K562 (cell line): ENCODE measurements at regions not wholly inside any gene's neighbourhood (a gene's known extent, or its start where the extent isn't known, plus 50 kb on each side); places are given as distances from the start of the nearest gene placed in this dataset.

Experiments
- ARNT ChIP-seq, 2 experiments: fragments of 450-650 bp; IDR thresholded peaks; 2 replicates each; pipeline ENCODE4 v1.6.1; 2016; ENCODE audit warnings: mild to moderate bottlenecking in 1 of 2
- CBX5 ChIP-seq: IDR thresholded peaks from 2 replicates; pipeline ENCODE4 v1.6.1; 2014; ENCODE audit warnings: low read depth, borderline replicate concordance
- CHD4 ChIP-seq: fragments of 200-600 bp; sonication (generic); IDR thresholded peaks from 3 replicates; pipeline ENCODE4 v1.6.1; 2012; ENCODE audit warnings: low read depth, mild to moderate bottlenecking, mixed read lengths, low read length, inconsistent platforms; ENCODE audit not compliant: insufficient read depth, insufficient replicate concordance, poor library complexity, severe bottlenecking
- MEF2D ChIP-seq: conservative IDR thresholded peaks from 2 replicates; pipeline ENCODE4 v1.6.1; 2016; ENCODE audit warnings: low read depth, missing genetic modification characterization, missing compliant biosample characterization
- NCOA6 ChIP-seq: fragments of 450-650 bp; IDR thresholded peaks from 2 replicates; pipeline ENCODE4 v1.6.1; 2017; ENCODE audit warnings: mild to moderate bottlenecking
- RAD21 ChIP-seq, 2 experiments: fragments of 250-450 bp in 1 of 2; fragments of 450-650 bp in 1 of 2; sonication (Bioruptor Pico) in 1 of 2; formaldehyde crosslinking in 1 of 2; IDR thresholded peaks in 1 of 2; conservative IDR thresholded peaks in 1 of 2; 2 replicates each; pipeline versions ENCODE4 v1.4.0 to v1.8.0; 2020 to 2022; ENCODE audit warnings: mild to moderate bottlenecking in 2 of 2, moderate library complexity in 1 of 2
- SIX5 ChIP-seq, 2 experiments: IDR thresholded peaks; 2 replicates each; pipeline ENCODE4 v1.6.1; 2011; ENCODE audit warnings: low read length in 2 of 2, borderline replicate concordance in 1 of 2, low read depth in 1 of 2, mild to moderate bottlenecking in 1 of 2, moderate library complexity in 1 of 2; ENCODE audit not compliant: insufficient read depth in 1 of 2
- ZC3H8 ChIP-seq: fragments of 450-650 bp; IDR thresholded peaks from 2 replicates; pipeline ENCODE4 v1.6.1; 2017
- ZFP30 ChIP-seq: fragments of 250-450 bp; sonication (Bioruptor Pico); IDR thresholded peaks from 2 replicates; pipeline ENCODE4 v1.8.0; 2022; ENCODE audit warnings: moderate library complexity, mild to moderate bottlenecking, inconsistent platforms, borderline replicate concordance
- ZNF217 ChIP-seq: sonication (generic); formaldehyde crosslinking; IDR thresholded peaks from 2 replicates; pipeline ENCODE4 v1.8.0; 2022; ENCODE audit warnings: mild to moderate bottlenecking, missing genetic modification reagents
- ZNF253 ChIP-seq: fragments of 250-450 bp; sonication (Bioruptor Pico); conservative IDR thresholded peaks from 2 replicates; pipeline ENCODE4 v1.6.1; 2021; ENCODE audit warnings: mild to moderate bottlenecking
- TF ChIP-seq, protein P1 (sequence below): fragments of 250-450 bp; sonication (Bioruptor Pico); IDR thresholded peaks from 2 replicates; pipeline ENCODE4 v1.5.0; 2021; ENCODE audit warnings: mild to moderate bottlenecking, borderline replicate concordance
- TF ChIP-seq, protein P2 (sequence below): fragments of 250-450 bp; sonication (Bioruptor Pico); IDR thresholded peaks from 2 replicates; pipeline ENCODE4 v1.8.0; 2021; ENCODE audit warnings: mild to moderate bottlenecking, moderate library complexity
- TF ChIP-seq, protein P3 (sequence below): fragments of 250-450 bp; sonication (Bioruptor Pico); IDR thresholded peaks from 2 replicates; pipeline ENCODE4 v1.4.0; 2020; ENCODE audit warnings: mild to moderate bottlenecking, moderate library complexity, borderline replicate concordance
- TF ChIP-seq, protein P4 (sequence below): fragments of 250-450 bp; sonication (Bioruptor Pico); IDR thresholded peaks from 2 replicates; pipeline ENCODE4 v1.4.0; 2020

DNA sequence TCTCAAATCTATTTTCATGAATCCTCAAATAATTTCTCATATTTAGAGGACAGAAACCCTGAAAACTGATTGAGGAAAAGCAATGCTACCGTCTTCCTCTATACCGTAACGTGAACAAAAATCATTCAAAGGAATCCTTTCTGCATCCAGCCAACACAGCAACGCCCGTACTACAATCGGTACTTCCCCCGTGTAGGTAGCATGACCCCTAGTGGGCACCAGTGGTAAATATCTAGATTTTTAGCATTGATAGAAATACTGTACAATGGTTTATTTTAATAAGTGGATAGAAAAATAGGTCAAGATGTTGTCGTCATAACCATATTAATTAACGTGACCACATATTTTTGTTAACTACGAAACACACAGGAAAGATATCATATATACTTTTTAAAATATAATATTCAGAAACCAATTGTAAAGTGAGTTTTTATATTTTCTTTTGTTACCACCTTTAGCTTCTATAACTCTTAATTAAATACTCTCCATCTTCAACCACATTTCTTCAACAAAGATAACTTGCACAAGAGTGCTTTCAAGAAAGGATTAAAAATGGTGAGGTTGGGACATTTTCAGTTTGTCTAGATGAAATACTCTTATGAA lies 194.1 kb downstream of the SS18 start (continued):
- TF ChIP-seq, protein P1, sequence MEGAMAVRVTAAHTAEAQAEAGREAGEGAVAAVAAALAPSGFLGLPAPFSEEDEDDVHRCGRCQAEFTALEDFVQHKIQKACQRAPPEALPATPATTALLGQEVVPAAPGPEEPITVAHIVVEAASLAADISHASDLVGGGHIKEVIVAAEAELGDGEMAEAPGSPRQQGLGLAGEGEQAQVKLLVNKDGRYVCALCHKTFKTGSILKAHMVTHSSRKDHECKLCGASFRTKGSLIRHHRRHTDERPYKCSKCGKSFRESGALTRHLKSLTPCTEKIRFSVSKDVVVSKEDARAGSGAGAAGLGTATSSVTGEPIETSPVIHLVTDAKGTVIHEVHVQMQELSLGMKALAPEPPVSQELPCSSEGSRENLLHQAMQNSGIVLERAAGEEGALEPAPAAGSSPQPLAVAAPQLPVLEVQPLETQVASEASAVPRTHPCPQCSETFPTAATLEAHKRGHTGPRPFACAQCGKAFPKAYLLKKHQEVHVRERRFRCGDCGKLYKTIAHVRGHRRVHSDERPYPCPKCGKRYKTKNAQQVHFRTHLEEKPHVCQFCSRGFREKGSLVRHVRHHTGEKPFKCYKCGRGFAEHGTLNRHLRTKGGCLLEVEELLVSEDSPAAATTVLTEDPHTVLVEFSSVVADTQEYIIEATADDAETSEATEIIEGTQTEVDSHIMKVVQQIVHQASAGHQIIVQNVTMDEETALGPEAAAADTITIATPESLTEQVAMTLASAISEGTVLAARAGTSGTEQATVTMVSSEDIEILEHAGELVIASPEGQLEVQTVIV (CRISPR knock-in tag): no peak
- TF ChIP-seq, protein P2, sequence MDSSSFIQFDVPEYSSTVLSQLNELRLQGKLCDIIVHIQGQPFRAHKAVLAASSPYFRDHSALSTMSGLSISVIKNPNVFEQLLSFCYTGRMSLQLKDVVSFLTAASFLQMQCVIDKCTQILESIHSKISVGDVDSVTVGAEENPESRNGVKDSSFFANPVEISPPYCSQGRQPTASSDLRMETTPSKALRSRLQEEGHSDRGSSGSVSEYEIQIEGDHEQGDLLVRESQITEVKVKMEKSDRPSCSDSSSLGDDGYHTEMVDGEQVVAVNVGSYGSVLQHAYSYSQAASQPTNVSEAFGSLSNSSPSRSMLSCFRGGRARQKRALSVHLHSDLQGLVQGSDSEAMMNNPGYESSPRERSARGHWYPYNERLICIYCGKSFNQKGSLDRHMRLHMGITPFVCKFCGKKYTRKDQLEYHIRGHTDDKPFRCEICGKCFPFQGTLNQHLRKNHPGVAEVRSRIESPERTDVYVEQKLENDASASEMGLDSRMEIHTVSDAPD (CRISPR knock-in tag): no peak
- TF ChIP-seq ZNF217 (CRISPR knock-in tag) (no peak), MEF2D (tag) (no peak), ZFP30 (CRISPR knock-in tag) (no peak), ARNT (IDR thresholded peaks at IDR 0.05) (no peak), RAD21 (CRISPR knock-in tag; conservative IDR thresholded peaks at IDR 0.05 in 1 of 2, IDR thresholded peaks at IDR 0.05 in 1 of 2) (peak; percentile 62 to 76), NCOA6 (no peak), CHD4 (no peak), CBX5 (0 out of 2 replicates have a peak, but pooled peaks have one; percentile 31), ZNF253 (no peak), ZC3H8 (no peak), SIX5 (IDR thresholded peaks at IDR 0.05; ENCODE audit: borderline replicate concordance in 1 of 2, insufficient read depth in 1 of 2, low read depth in 1 of 2, low read length in 2 of 2) (no peak)
- TF ChIP-seq, protein P3, sequence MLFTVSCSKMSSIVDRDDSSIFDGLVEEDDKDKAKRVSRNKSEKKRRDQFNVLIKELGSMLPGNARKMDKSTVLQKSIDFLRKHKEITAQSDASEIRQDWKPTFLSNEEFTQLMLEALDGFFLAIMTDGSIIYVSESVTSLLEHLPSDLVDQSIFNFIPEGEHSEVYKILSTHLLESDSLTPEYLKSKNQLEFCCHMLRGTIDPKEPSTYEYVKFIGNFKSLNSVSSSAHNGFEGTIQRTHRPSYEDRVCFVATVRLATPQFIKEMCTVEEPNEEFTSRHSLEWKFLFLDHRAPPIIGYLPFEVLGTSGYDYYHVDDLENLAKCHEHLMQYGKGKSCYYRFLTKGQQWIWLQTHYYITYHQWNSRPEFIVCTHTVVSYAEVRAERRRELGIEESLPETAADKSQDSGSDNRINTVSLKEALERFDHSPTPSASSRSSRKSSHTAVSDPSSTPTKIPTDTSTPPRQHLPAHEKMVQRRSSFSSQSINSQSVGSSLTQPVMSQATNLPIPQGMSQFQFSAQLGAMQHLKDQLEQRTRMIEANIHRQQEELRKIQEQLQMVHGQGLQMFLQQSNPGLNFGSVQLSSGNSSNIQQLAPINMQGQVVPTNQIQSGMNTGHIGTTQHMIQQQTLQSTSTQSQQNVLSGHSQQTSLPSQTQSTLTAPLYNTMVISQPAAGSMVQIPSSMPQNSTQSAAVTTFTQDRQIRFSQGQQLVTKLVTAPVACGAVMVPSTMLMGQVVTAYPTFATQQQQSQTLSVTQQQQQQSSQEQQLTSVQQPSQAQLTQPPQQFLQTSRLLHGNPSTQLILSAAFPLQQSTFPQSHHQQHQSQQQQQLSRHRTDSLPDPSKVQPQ (CRISPR knock-in tag): no peak
- TF ChIP-seq, protein P4, sequence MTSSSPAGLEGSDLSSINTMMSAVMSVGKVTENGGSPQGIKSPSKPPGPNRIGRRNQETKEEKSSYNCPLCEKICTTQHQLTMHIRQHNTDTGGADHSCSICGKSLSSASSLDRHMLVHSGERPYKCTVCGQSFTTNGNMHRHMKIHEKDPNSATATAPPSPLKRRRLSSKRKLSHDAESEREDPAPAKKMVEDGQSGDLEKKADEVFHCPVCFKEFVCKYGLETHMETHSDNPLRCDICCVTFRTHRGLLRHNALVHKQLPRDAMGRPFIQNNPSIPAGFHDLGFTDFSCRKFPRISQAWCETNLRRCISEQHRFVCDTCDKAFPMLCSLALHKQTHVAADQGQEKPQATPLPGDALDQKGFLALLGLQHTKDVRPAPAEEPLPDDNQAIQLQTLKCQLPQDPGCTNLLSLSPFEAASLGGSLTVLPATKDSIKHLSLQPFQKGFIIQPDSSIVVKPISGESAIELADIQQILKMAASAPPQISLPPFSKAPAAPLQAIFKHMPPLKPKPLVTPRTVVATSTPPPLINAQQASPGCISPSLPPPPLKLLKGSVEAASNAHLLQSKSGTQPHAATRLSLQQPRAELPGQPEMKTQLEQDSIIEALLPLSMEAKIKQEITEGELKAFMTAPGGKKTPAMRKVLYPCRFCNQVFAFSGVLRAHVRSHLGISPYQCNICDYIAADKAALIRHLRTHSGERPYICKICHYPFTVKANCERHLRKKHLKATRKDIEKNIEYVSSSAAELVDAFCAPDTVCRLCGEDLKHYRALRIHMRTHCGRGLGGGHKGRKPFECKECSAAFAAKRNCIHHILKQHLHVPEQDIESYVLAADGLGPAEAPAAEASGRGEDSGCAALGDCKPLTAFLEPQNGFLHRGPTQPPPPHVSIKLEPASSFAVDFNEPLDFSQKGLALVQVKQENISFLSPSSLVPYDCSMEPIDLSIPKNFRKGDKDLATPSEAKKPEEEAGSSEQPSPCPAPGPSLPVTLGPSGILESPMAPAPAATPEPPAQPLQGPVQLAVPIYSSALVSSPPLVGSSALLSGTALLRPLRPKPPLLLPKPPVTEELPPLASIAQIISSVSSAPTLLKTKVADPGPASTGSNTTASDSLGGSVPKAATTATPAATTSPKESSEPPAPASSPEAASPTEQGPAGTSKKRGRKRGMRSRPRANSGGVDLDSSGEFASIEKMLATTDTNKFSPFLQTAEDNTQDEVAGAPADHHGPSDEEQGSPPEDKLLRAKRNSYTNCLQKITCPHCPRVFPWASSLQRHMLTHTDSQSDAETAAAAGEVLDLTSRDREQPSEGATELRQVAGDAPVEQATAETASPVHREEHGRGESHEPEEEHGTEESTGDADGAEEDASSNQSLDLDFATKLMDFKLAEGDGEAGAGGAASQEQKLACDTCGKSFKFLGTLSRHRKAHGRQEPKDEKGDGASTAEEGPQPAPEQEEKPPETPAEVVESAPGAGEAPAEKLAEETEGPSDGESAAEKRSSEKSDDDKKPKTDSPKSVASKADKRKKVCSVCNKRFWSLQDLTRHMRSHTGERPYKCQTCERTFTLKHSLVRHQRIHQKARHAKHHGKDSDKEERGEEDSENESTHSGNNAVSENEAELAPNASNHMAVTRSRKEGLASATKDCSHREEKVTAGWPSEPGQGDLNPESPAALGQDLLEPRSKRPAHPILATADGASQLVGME: no peak
